GM12878 (cell line): ENCODE measurements at regions not wholly inside any gene's neighbourhood (a gene's known extent, or its start where the extent isn't known, plus 50 kb on each side); places are given as distances from the start of the nearest gene placed in this dataset.
"Not testable (repeated sequence)": the region's sequence is repeated elsewhere in the genome, so short reads cannot be mapped to it uniquely, and the experiment has no call there.

Experiments
- ATF3 ChIP-seq: IDR thresholded peaks from 2 replicates; pipeline ENCODE4 v1.6.1; 2011; ENCODE audit warnings: low read depth, mild to moderate bottlenecking, low read length, moderate library complexity, borderline replicate concordance; ENCODE audit errors: extremely low read depth
- CTCF ChIP-seq, 3 experiments: IDR thresholded peaks in 2 of 3; conservative IDR thresholded peaks in 1 of 3; 2 replicates each; pipeline ENCODE4 v1.5.1; 2011; ENCODE audit warnings: low read depth in 3 of 3, low read length in 3 of 3, mild to moderate bottlenecking in 3 of 3, control low read depth in 2 of 3, moderate library complexity in 2 of 3, inconsistent platforms in 1 of 3, mixed read lengths in 1 of 3; ENCODE audit not compliant: control insufficient read depth in 2 of 3, insufficient read depth in 1 of 3; ENCODE audit errors: extremely low read depth in 1 of 3
- FOXM1 ChIP-seq: IDR thresholded peaks from 2 replicates; pipeline ENCODE4 v1.6.1; 2012; ENCODE audit warnings: low read depth, mild to moderate bottlenecking, inconsistent platforms, low read length, moderate library complexity
- IRF3 ChIP-seq: fragments of 450-650 bp; IDR thresholded peaks from 2 replicates; pipeline ENCODE4 v1.6.1; 2014; ENCODE audit warnings: mild to moderate bottlenecking
- NR2C2 ChIP-seq: IDR thresholded peaks from 2 replicates; pipeline ENCODE4 v1.6.1; 2011; ENCODE audit warnings: borderline replicate concordance, low read depth; ENCODE audit not compliant: control insufficient read depth, insufficient read length
- PAX5 ChIP-seq: IDR thresholded peaks from 2 replicates; pipeline ENCODE4 v1.6.1; 2011; ENCODE audit warnings: low read depth, low read length, borderline replicate concordance
- REST ChIP-seq: IDR thresholded peaks from 2 replicates; pipeline ENCODE4 v1.6.1; 2012; ENCODE audit warnings: mild to moderate bottlenecking, low read depth, low read length
- TAF1 ChIP-seq: IDR thresholded peaks from 2 replicates; pipeline ENCODE4 v1.6.1; 2011; ENCODE audit warnings: mild to moderate bottlenecking, low read depth, low read length, borderline replicate concordance

GRCh38 chr15:81870746-81871106, 175.1 kb downstream of the MEX3B start:
- TF ChIP-seq CTCF (IDR thresholded peaks at IDR 0.05 in 2 of 3, conservative IDR thresholded peaks at IDR 0.05 in 1 of 3; ENCODE audit: control insufficient read depth in 2 of 3, extremely low read depth in 1 of 3, insufficient read depth in 1 of 3, low read depth in 3 of 3, low read length in 3 of 3); FOXM1; NR2C2; PAX5; TAF1; REST; ATF3; IRF3: not testable (repeated sequence)
